ENCODE measurements at regions not wholly inside any gene's neighbourhood (a gene's known extent, or its start where the extent isn't known, plus 50 kb on each side); places are given as distances from the start of the nearest gene placed in this dataset.
"Not testable (repeated sequence)": the region's sequence is repeated elsewhere in the genome, so short reads cannot be mapped to it uniquely, and the experiment has no call there.

GRCh38 chr22:11068406-11068805, 4459.6 kb upstream of the OR11H1 start:
- POLR2A ChIA-PET (ENCODE audit: partially characterized antibody); CTCF ChIA-PET (ENCODE audit: partially characterized antibody): not testable (repeated sequence)

More at GRCh38 chr22:11068406-11068805, 4459.6 kb upstream of the OR11H1 start:
- H4K91ac ChIP-seq (replicated peaks; ENCODE audit: insufficient read length, low read length); H3K36me3 ChIP-seq (ENCODE audit: control insufficient read depth in 2 of 4, insufficient read depth in 4 of 4, low read length in 3 of 4); H3K23ac ChIP-seq (ENCODE audit: insufficient read length); H2BK120ac ChIP-seq (replicated peaks; ENCODE audit: low read depth, low read length); FAIRE-seq; H4K8ac ChIP-seq (ENCODE audit: extremely low read depth, insufficient read depth, low read length); H3K4me2 ChIP-seq (ENCODE audit: insufficient read depth in 1 of 2, low read depth in 2 of 2, low read length in 2 of 2); H3K4me1 ChIP-seq (replicated peaks in 1 of 4; ENCODE audit: control insufficient read depth in 3 of 4, insufficient read depth in 4 of 4, low read length in 3 of 4); H3K18ac ChIP-seq (ENCODE audit: extremely low read depth, low read length); H2BK20ac ChIP-seq (ENCODE audit: low read length); H2BK12ac ChIP-seq (ENCODE audit: low read depth, low read length); H2BK5ac ChIP-seq (ENCODE audit: low read depth, low read length); H2AFZ ChIP-seq (ENCODE audit: low read length); H3K27ac ChIP-seq (ENCODE audit: low read depth, low read length); H3K9ac ChIP-seq (replicated peaks in 1 of 4; ENCODE audit: extremely low read depth in 1 of 4, low read depth in 3 of 4, low read length in 3 of 4); H3K79me2 ChIP-seq (ENCODE audit: control insufficient read depth in 1 of 2, insufficient read depth in 2 of 2, low read length in 2 of 2); H3K4ac ChIP-seq (replicated peaks; ENCODE audit: insufficient read length, low read depth, low read length); H2BK15ac ChIP-seq (ENCODE audit: low read length); H3K4me3 ChIP-seq (ENCODE audit: extremely low read depth in 1 of 4, insufficient read depth in 2 of 4, low read depth in 3 of 4, low read length in 4 of 4); H4K20me1 ChIP-seq (replicated peaks in 1 of 2; ENCODE audit: control insufficient read depth in 1 of 2, insufficient read depth in 2 of 2, low read length in 2 of 2); H3K56ac ChIP-seq (replicated peaks; ENCODE audit: insufficient read length, low read depth, low read length); H3K14ac ChIP-seq (ENCODE audit: insufficient read length); H3K79me1 ChIP-seq (ENCODE audit: low read depth, low read length); H4K5ac ChIP-seq (ENCODE audit: insufficient read length, low read depth, low read length); H3K27me3 ChIP-seq (replicated peaks in 1 of 4; ENCODE audit: control insufficient read depth in 3 of 4, extremely low read depth in 1 of 4, insufficient read depth in 3 of 4, low read length in 3 of 4); H3K23me2 ChIP-seq (ENCODE audit: low read depth, low read length); H2AK5ac ChIP-seq (ENCODE audit: low read depth, low read length); DNase-seq (ENCODE audit: low read depth in 1 of 2, low spot score in 2 of 2): not testable (repeated sequence)
- H3K9me3 ChIP-seq (ENCODE audit: insufficient read depth in 2 of 2, low read depth in 1 of 2, low read length in 1 of 2): peaks cover 27 to 46% of the 10 kb centered on the region in 2 experiments
